HepG2 (cell line): ENCODE measurements at regions not wholly inside any gene's neighbourhood (a gene's known extent, or its start where the extent isn't known, plus 50 kb on each side); places are given as distances from the start of the nearest gene placed in this dataset.

Experiments used
- ATAC-seq: fragments of 200-7000 bp; cut with Tn5 transposase; 3 replicates; pipeline ENCODE4 v1.9.1; 2020; ENCODE audit warnings: mild to moderate bottlenecking, moderate library complexity
- BruUV-seq: library from RNA; stranded (reverse); fragments of 400-500 nt; replicated peaks from 2 replicates; lab custom pipeline; 2021; lab: Mats Ljungman, UMichigan
- CTCF ChIA-PET: fragments of 300-600 bp; formaldehyde crosslinking; extraction: SDS; loops from one replicate; lab custom pipeline; 2021; ENCODE audit warnings: low total read pairs, inconsistent platforms, low intra/inter-chr PET ratio; lab: Yijun Ruan, JAX
- POLR2A ChIA-PET: fragments of 350-600 bp; sonication (Branson Sonifier 250); formaldehyde crosslinking; loops from one replicate; lab custom pipeline; 2020; ENCODE audit warnings: antibody characterized with exemption, inconsistent platforms; lab: Yijun Ruan, JAX
- DNase-seq: peaks from one replicate; pipeline ENCODE4 v3.0.0-alpha.2; 2015; ENCODE audit warnings: low spot score
- FAIRE-seq: peaks from 3 replicates; lab custom pipeline; 2011; peaks lifted over from hg19 to GRCh38; lab: Jason Lieb, UNC
- H2AFZ ChIP-seq: one replicate; pipeline ENCODE4 v1.6.1; 2011; ENCODE audit warnings: low read length, inconsistent platforms
- H3K27ac ChIP-seq: fragments of 300-600 bp; 3 replicates; pipeline ENCODE4 v1.8.0; 2011; ENCODE audit warnings: mixed run types, mild to moderate bottlenecking, mixed read lengths, low read length, inconsistent platforms; ENCODE audit not compliant: insufficient read depth; ENCODE audit errors: extremely low read length
- H3K27me3 ChIP-seq, 2 experiments: fragments of 200-600 bp in 1 of 2; 2 replicates in 1 of 2; 3 replicates in 1 of 2; pipeline versions ENCODE4 v1.6.0 to v1.8.0; 2011; ENCODE audit warnings: low read length in 2 of 2, mild to moderate bottlenecking in 2 of 2, moderate library complexity in 2 of 2, inconsistent platforms in 1 of 2; ENCODE audit not compliant: insufficient read depth in 2 of 2, control insufficient read depth in 1 of 2
- H3K36me3 ChIP-seq, 2 experiments: fragments of 200-600 bp in 1 of 2; replicated peaks in 1 of 2; 2 replicates in 1 of 2; 3 replicates in 1 of 2; pipeline versions ENCODE4 v1.5.1 to v1.8.0; 2011; ENCODE audit warnings: low read length in 2 of 2, inconsistent platforms in 1 of 2; ENCODE audit not compliant: insufficient read depth in 2 of 2, control insufficient read depth in 1 of 2
- H3K4me1 ChIP-seq: 2 replicates; pipeline ENCODE4 v1.5.1; 2012; ENCODE audit warnings: low read length, inconsistent platforms; ENCODE audit not compliant: insufficient read depth
- H3K4me2 ChIP-seq: 2 replicates; pipeline ENCODE4 v1.6.0; 2011; ENCODE audit warnings: low read depth, low read length, inconsistent platforms
- H3K4me3 ChIP-seq, 3 experiments: fragments of 200-600 bp in 1 of 3; sonication (generic), shearing (Covaris generic) in 1 of 3; replicated peaks in 1 of 3; 2 replicates each; pipeline ENCODE4 v1.5.1; 2011 to 2016; ENCODE audit warnings: low read length in 3 of 3, inconsistent platforms in 2 of 3, low read depth in 2 of 3, mild to moderate bottlenecking in 2 of 3, control low read depth in 1 of 3, mixed read lengths in 1 of 3; ENCODE audit not compliant: insufficient read depth in 1 of 3
- H3K79me2 ChIP-seq: one replicate; pipeline ENCODE4 v1.6.1; 2011; ENCODE audit warnings: low read length, inconsistent platforms; ENCODE audit not compliant: insufficient read depth
- H3K9ac ChIP-seq: 2 replicates; pipeline ENCODE4 v1.6.0; 2011; ENCODE audit warnings: mild to moderate bottlenecking, low read depth, low read length, inconsistent platforms; ENCODE audit not compliant: insufficient read depth
- H3K9me3 ChIP-seq: 2 replicates; pipeline ENCODE4 v1.5.1; 2012; ENCODE audit warnings: mild to moderate bottlenecking, low read length
- H4K20me1 ChIP-seq: 2 replicates; pipeline ENCODE4 v1.6.0; 2011; ENCODE audit warnings: inconsistent platforms, mild to moderate bottlenecking, low read length, moderate library complexity; ENCODE audit not compliant: insufficient read depth
- CSRNP2 ChIP-seq: sonication (generic); formaldehyde crosslinking; conservative IDR thresholded peaks from 2 replicates; pipeline ENCODE4 v1.8.0; 2022; ENCODE audit warnings: low read depth, missing genetic modification reagents
- GPN1 ChIP-seq: sonication (generic); formaldehyde crosslinking; IDR thresholded peaks from 2 replicates; pipeline ENCODE4 v1.5.1; 2020; ENCODE audit warnings: missing genetic modification reagents, borderline replicate concordance
- HOXA7 ChIP-seq: sonication (generic); formaldehyde crosslinking; IDR thresholded peaks from 2 replicates; pipeline ENCODE4 v1.8.1; 2022; ENCODE audit warnings: mild to moderate bottlenecking, missing genetic modification reagents, moderate library complexity
- PATZ1 ChIP-seq: sonication (generic); formaldehyde crosslinking; IDR thresholded peaks from 2 replicates; pipeline ENCODE4 v1.4.0; 2020; ENCODE audit warnings: missing genetic modification reagents
- THRA ChIP-seq: sonication (generic); formaldehyde crosslinking; IDR thresholded peaks from 2 replicates; pipeline ENCODE4 v1.4.0; 2020; ENCODE audit warnings: missing genetic modification reagents, borderline replicate concordance
- U2AF2 ChIP-seq: fragments of 200-400 bp; formaldehyde crosslinking; IDR thresholded peaks from 2 replicates; pipeline ENCODE4 v1.6.1; 2017; ENCODE audit warnings: low read depth, mild to moderate bottlenecking, low read length
- WGBS: methylation state at CpG from one replicate; pipeline ENCODE4 v1.1.6; 2017; ENCODE audit warnings: low lambda C conversion rate; 5-methylcytosine and 5-hydroxymethylcytosine counted together
- in situ Hi-C: cut with HindIII; loops from 2 replicates; pipeline ENCODE4 v1.10.0; 2017; ENCODE audit warnings: low pct_unique_long_range_greater_than_20kb; ENCODE audit not compliant: extremely low pct_ligation_motif_present
- intact Hi-C: fragments of 100-400 bp; cut with micrococcal nuclease; formaldehyde crosslinking; loops from one replicate; pipeline ENCODE4 v1.10.0; 2022; ENCODE audit not compliant: unreplicated experiment
- TF ChIP-seq, protein P1 (sequence below): sonication (generic); formaldehyde crosslinking; IDR thresholded peaks from 2 replicates; pipeline ENCODE4 v1.5.0; 2020; ENCODE audit warnings: mild to moderate bottlenecking, missing genetic modification reagents, borderline replicate concordance

- FAIRE-seq (no peak), ATAC-seq (no peak), DNase-seq (no peak)
- intact Hi-C loops (no loop called here), in situ Hi-C loops (no loop called here)
- Histone ChIP-seq H2AFZ (no peak overlapping the region), H3K4me3 (no peak overlapping the region), H3K79me2 (no peaks in the 10 kb centered on the region), H3K9ac (no peak overlapping the region), H4K20me1 (no peaks in the 10 kb centered on the region), H3K9me3 (no peaks in the 10 kb centered on the region), H3K4me2 (no peak overlapping the region), H3K27me3 (no peaks in the 10 kb centered on the region; a peak in 1 of 5 replicates), H3K4me1 (no peaks in the 10 kb centered on the region), H3K27ac (no peak overlapping the region), H3K36me3 (no peaks in the 10 kb centered on the region)
- WGBS = 0% methylated on average over 2 of the region's 2 CpGs
- ChIA-PET POLR2A (no interaction called here), CTCF (no interaction called here)
- BruUV-seq = no TSS peak
- TF ChIP-seq CSRNP2 (CRISPR knock-in tag) (no peak), PATZ1 (CRISPR knock-in tag) (no peak), HOXA7 (no peak), U2AF2 (no peak), GPN1 (no peak), THRA (no peak)
- TF ChIP-seq, protein P1, sequence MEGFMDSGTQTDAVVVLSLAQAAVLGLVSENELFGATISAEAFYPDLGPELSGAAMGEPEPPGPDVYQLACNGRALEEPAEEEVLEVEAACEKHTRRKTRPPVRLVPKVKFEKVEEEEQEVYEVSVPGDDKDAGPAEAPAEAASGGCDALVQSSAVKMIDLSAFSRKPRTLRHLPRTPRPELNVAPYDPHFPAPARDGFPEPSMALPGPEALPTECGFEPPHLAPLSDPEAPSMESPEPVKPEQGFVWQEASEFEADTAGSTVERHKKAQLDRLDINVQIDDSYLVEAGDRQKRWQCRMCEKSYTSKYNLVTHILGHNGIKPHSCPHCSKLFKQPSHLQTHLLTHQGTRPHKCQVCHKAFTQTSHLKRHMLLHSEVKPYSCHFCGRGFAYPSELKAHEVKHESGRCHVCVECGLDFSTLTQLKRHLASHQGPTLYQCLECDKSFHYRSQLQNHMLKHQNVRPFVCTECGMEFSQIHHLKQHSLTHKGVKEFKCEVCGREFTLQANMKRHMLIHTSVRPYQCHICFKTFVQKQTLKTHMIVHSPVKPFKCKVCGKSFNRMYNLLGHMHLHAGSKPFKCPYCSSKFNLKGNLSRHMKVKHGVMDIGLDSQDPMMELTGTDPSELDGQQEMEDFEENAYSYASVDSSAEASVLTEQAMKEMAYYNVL (CRISPR knock-in tag) = no peak
Observed at GRCh38 chr18:73749304-73749703, 398.3 kb downstream of the FBXO15 start.
